PC-9 (cell line): ENCODE measurements at regions not wholly inside any gene's neighbourhood (a gene's known extent, or its start where the extent isn't known, plus 50 kb on each side); places are given as distances from the start of the nearest gene placed in this dataset.

ENCODE experiments used
- CTCF ChIP-seq: fragments of 200-600 bp; sonication (generic); conservative IDR thresholded peaks from 2 replicates; pipeline ENCODE4 v1.6.1; 2017; ENCODE audit warnings: mixed run types, antibody characterized with exemption, mild to moderate bottlenecking, moderate library complexity
- EZH2 ChIP-seq: fragments of 200-600 bp; sonication (generic); IDR thresholded peaks from 2 replicates; pipeline ENCODE4 v1.8.0; 2017; ENCODE audit warnings: antibody characterized with exemption, low read depth

- TF ChIP-seq CTCF (no peak), EZH2 (no peak)
Observed at GRCh38 chr2:238731961-238732360, 115.9 kb upstream of the TWIST2 start.
